Left lung (tissue), 4 donors: ENCODE measurements at regions not wholly inside any gene's neighbourhood (a gene's known extent, or its start where the extent isn't known, plus 50 kb on each side); places are given as distances from the start of the nearest gene placed in this dataset.

ENCODE experiments used
- ATAC-seq: fragments of 200-7000 bp; cut with Tn5 transposase; one replicate; pipeline ENCODE4 v1.9.1; 2020; ENCODE audit warnings: moderate library complexity
- DNase-seq, 4 donors: peaks; one replicate each; pipeline ENCODE4 v3.0.0-alpha.2; 2013 to 2020
- H3K27ac ChIP-seq, 2 donors: fragments of 200-600 bp; sonication (generic) in 1 of 2; one replicate each; pipeline versions ENCODE4 v1.5.0 to v1.8.0; 2020 to 2021
- H3K27me3 ChIP-seq, 2 donors: fragments of 200-600 bp; sonication (generic) in 1 of 2; one replicate each; pipeline versions ENCODE4 v1.5.0 to v1.8.0; 2020 to 2021
- H3K36me3 ChIP-seq, 2 donors: fragments of 200-600 bp; sonication (generic) in 1 of 2; one replicate each; pipeline versions ENCODE4 v1.5.0 to v1.8.0; 2020 to 2021
- H3K4me1 ChIP-seq, 2 donors: fragments of 200-600 bp; one replicate each; pipeline ENCODE4 v1.8.0; 2021
- H3K4me3 ChIP-seq, 2 donors: fragments of 200-600 bp; sonication (generic) in 1 of 2; one replicate each; pipeline versions ENCODE4 v1.5.0 to v1.8.0; 2020 to 2021; ENCODE audit warnings: mild to moderate bottlenecking in 1 of 2
- H3K9me3 ChIP-seq, 2 donors: fragments of 200-600 bp; sonication (generic) in 1 of 2; one replicate each; pipeline versions ENCODE4 v1.5.0 to v1.8.0; 2020 to 2021
- CTCF ChIP-seq, 2 donors: fragments of 200-600 bp; sonication (generic) in 1 of 2; IDR thresholded peaks; one replicate each; pipeline versions ENCODE4 v1.5.0 to v1.8.0; 2021; ENCODE audit warnings: antibody characterized with exemption in 2 of 2
- intact Hi-C, 2 donors: fragments of 100-400 bp; cut with DNase I; formaldehyde crosslinking; loops; one replicate each; pipeline versions ENCODE4 v1.11.2 to v1.14.2; 2022
- donor health status: DM: no; HTN: yes; CAD: no.
- donor health status: DM: no; HTN: no; CAD: no.

- no peak for TF ChIP-seq CTCF (IDR thresholded peaks at IDR 0.05)
- Histone ChIP-seq H3K4me1 (no peaks in the 10 kb centered on the region), H3K9me3 (peaks cover 0 to 13% of the 10 kb centered on the region in 2 donors), H3K27ac (no peak overlapping the region), H3K4me3 (no peak overlapping the region), H3K36me3 (no peaks in the 10 kb centered on the region), H3K27me3 (no peaks in the 10 kb centered on the region)
- intact Hi-C loops: no loop called here
- DNase-seq: no peak
- no peak for ATAC-seq
These were observed 679.2 kb upstream of the FRG1 start for GRCh38 chr4:189261475-189261874.

DNA sequence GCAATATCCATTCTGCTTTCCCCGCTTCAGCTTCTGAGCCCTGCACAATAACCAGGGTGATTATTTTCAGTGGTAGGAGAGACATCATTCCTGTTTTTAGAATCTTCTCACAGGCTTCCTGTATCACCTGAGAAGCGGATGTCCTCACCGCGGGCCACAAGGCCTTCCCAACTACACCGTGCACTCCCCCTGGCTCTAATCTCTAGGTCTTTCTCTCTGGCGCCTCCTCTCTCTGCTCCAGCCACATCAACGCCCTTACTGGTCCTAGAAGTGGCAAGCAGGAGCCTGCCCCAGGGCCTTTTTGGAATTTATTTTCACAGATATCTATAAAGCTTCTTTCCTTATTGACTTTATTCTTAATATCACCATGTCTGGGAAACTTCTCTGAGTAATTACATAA is 675.2 kb upstream of the FRG1 start:
- ATAC-seq (no peak), DNase-seq (no peak)
- Histone ChIP-seq H3K27ac (no peak overlapping the region), H3K4me3 (no peak overlapping the region), H3K27me3 (no peaks in the 10 kb centered on the region), H3K9me3 (peaks cover 0 to 13% of the 10 kb centered on the region in 2 donors), H3K36me3 (no peaks in the 10 kb centered on the region), H3K4me1 (no peaks in the 10 kb centered on the region)
- intact Hi-C loops: no loop called here
- TF ChIP-seq CTCF (IDR thresholded peaks at IDR 0.05): no peak

DNA sequence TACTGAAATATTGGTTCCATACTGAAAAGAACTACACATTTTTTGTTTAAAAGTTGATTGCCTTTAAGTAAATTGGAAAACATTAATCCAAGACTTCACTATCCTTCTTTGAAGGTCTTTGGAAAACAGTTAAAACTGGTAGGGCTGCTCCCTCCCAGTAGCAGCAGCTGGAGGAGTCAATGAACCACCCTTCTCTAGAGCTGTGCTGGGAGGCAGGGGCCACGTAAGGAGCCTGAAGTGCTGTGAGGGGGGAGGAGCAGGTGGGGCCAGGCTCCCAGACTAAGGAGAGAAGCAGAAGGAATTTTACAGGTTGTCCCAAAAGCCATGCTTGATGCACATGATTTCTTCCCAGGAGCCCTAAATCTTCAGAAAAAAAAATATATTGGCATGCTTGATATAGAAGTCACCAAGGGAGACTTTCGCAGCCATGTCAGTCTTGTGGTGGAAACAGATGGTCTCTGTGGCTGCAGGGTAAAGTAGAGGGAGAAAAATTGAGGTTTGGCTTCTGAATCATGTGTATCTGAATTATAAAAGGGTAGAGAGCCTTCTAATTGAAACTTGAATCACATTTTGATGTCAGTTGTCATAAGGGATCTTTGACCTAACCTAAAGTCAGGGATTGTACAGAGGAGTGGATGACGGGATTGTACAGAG is 673.2 kb upstream of the FRG1 start:
- no peak overlapping the region for H3K27ac ChIP-seq
- DNase-seq (no peak), ATAC-seq (no peak)
- no peaks in the 10 kb centered on the region for H3K9me3 ChIP-seq
- no peaks in the 10 kb centered on the region for H3K4me1 ChIP-seq
- H3K36me3 ChIP-seq: no peaks in the 10 kb centered on the region
- no peaks in the 10 kb centered on the region for H3K27me3 ChIP-seq
- TF ChIP-seq CTCF (IDR thresholded peaks at IDR 0.05): no peak
- no peak overlapping the region for H3K4me3 ChIP-seq
- intact Hi-C loops: no loop called here

GRCh38 chr4:189278597-189279165 is 662.0 kb upstream of the FRG1 start:
- H3K4me1 ChIP-seq: no peaks in the 10 kb centered on the region
- ATAC-seq (no peak), DNase-seq (no peak)
- intact Hi-C loops: no loop called here
- H3K27ac ChIP-seq: no peak overlapping the region
- no peak for TF ChIP-seq CTCF (IDR thresholded peaks at IDR 0.05)
- no peaks in the 10 kb centered on the region for H3K9me3 ChIP-seq
- no peaks in the 10 kb centered on the region for H3K27me3 ChIP-seq
- H3K36me3 ChIP-seq: no peaks in the 10 kb centered on the region
- H3K4me3 ChIP-seq: no peak overlapping the region

DNA sequence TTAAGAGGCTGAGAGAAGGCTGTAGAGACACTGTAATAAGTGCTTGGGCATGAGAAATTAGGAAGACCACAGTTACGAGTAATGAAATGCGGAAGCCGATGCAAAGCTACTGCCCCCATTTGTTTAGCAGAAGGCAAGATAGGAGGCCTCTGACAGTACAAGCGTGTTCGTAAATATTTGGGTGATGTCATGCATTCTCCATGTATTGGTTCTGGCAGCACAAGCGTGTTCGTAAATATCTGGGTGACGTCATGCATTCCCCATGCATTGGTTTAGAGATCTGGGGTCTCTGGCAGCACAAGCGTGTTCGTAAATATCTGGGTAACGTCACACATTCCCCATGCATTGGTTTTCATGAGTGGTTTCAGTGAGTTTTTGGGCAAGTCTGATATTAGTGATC is 661.5 kb upstream of the FRG1 start:
- no peak for TF ChIP-seq CTCF (IDR thresholded peaks at IDR 0.05)
- no peak overlapping the region for H3K27ac ChIP-seq
- DNase-seq (no peak), ATAC-seq (no peak)
- no peaks in the 10 kb centered on the region for H3K4me1 ChIP-seq
- no peaks in the 10 kb centered on the region for H3K36me3 ChIP-seq
- no peaks in the 10 kb centered on the region for H3K9me3 ChIP-seq
- no peak overlapping the region for H3K4me3 ChIP-seq
- H3K27me3 ChIP-seq: no peaks in the 10 kb centered on the region
- intact Hi-C loops: no loop called here
